Left lung (tissue), 4 donors: ENCODE measurements at regions not wholly inside any gene's neighbourhood (a gene's known extent, or its start where the extent isn't known, plus 50 kb on each side); places are given as distances from the start of the nearest gene placed in this dataset.

Experiments used
- ATAC-seq: fragments of 200-7000 bp; cut with Tn5 transposase; one replicate; pipeline ENCODE4 v1.9.1; 2020; ENCODE audit warnings: moderate library complexity
- DNase-seq, 4 donors: peaks; one replicate each; pipeline ENCODE4 v3.0.0-alpha.2; 2013 to 2020
- H3K27ac ChIP-seq, 2 donors: fragments of 200-600 bp; sonication (generic) in 1 of 2; one replicate each; pipeline versions ENCODE4 v1.5.0 to v1.8.0; 2020 to 2021
- H3K27me3 ChIP-seq, 2 donors: fragments of 200-600 bp; sonication (generic) in 1 of 2; one replicate each; pipeline versions ENCODE4 v1.5.0 to v1.8.0; 2020 to 2021
- H3K36me3 ChIP-seq, 2 donors: fragments of 200-600 bp; sonication (generic) in 1 of 2; one replicate each; pipeline versions ENCODE4 v1.5.0 to v1.8.0; 2020 to 2021
- H3K4me1 ChIP-seq, 2 donors: fragments of 200-600 bp; one replicate each; pipeline ENCODE4 v1.8.0; 2021
- H3K4me3 ChIP-seq, 2 donors: fragments of 200-600 bp; sonication (generic) in 1 of 2; one replicate each; pipeline versions ENCODE4 v1.5.0 to v1.8.0; 2020 to 2021; ENCODE audit warnings: mild to moderate bottlenecking in 1 of 2
- H3K9me3 ChIP-seq, 2 donors: fragments of 200-600 bp; sonication (generic) in 1 of 2; one replicate each; pipeline versions ENCODE4 v1.5.0 to v1.8.0; 2020 to 2021
- intact Hi-C, 2 donors: fragments of 100-400 bp; cut with DNase I; formaldehyde crosslinking; loops; one replicate each; pipeline versions ENCODE4 v1.11.2 to v1.14.2; 2022
- TF ChIP-seq, protein P1 (sequence below), 2 donors: fragments of 200-600 bp; sonication (generic) in 1 of 2; IDR thresholded peaks; one replicate each; pipeline versions ENCODE4 v1.5.0 to v1.8.0; 2021; ENCODE audit warnings: antibody characterized with exemption in 2 of 2
- donor health status: DM: no; HTN: yes; CAD: no.
- donor health status: DM: no; HTN: no; CAD: no.

DNA sequence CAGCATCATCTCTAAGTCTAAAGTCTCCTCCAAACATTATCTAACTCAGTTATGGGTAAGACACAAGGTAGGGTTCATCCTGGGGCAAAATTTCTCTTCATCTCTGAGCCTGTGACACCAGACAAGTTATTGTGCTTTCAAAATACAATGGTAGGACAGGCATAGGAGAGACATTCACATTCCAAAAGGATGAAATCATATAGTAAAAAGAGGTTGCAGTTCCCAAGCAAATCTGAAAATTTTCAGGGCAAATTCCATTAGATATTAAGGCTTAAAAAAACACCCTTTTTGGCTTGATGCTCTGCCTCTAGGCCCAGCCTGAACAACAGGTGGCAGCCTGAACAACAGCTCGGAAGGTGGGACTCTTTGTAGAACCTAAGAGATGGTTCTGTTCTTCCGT is 448.3 kb upstream of the SLIT2 start:
- Histone ChIP-seq H3K27me3 (no peaks in the 10 kb centered on the region), H3K36me3 (no peaks in the 10 kb centered on the region), H3K27ac (no peak overlapping the region), H3K9me3 (no peaks in the 10 kb centered on the region), H3K4me1 (peaks cover 0 to 4% of the 10 kb centered on the region in 2 donors), H3K4me3 (no peak overlapping the region)
- TF ChIP-seq, protein P1, sequence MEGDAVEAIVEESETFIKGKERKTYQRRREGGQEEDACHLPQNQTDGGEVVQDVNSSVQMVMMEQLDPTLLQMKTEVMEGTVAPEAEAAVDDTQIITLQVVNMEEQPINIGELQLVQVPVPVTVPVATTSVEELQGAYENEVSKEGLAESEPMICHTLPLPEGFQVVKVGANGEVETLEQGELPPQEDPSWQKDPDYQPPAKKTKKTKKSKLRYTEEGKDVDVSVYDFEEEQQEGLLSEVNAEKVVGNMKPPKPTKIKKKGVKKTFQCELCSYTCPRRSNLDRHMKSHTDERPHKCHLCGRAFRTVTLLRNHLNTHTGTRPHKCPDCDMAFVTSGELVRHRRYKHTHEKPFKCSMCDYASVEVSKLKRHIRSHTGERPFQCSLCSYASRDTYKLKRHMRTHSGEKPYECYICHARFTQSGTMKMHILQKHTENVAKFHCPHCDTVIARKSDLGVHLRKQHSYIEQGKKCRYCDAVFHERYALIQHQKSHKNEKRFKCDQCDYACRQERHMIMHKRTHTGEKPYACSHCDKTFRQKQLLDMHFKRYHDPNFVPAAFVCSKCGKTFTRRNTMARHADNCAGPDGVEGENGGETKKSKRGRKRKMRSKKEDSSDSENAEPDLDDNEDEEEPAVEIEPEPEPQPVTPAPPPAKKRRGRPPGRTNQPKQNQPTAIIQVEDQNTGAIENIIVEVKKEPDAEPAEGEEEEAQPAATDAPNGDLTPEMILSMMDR (IDR thresholded peaks at IDR 0.05): no peak
- DNase-seq: no peak
- no peak for ATAC-seq
- intact Hi-C loops: no loop called here

DNA sequence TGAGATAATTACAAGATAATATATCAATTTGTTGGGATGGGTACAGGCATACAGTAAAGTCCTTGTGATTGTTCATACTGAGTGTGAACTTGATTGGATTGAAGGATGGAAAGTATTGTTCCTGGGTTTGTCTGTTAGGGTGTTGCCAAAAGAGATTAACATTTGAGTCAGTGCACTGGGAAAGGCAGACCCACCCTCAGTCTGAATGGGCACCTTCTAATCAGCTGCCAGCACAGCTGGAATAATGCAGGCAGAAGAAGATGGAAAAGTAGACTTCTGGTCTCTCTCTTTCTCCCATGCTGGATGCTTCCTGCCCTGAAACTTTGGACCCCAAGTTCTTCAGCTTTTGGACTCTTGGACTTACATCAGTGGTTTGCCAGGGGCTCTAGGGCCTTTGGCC is 457.9 kb upstream of the SLIT2 start:
- Histone ChIP-seq H3K4me1 (no peaks in the 10 kb centered on the region), H3K36me3 (no peaks in the 10 kb centered on the region), H3K9me3 (no peaks in the 10 kb centered on the region), H3K27ac (no peak overlapping the region), H3K27me3 (no peaks in the 10 kb centered on the region), H3K4me3 (no peak overlapping the region)
- no peak for DNase-seq
- ATAC-seq: no peak
- intact Hi-C loops: no loop called here
- TF ChIP-seq, protein P1 (IDR thresholded peaks at IDR 0.05): no peak

DNA sequence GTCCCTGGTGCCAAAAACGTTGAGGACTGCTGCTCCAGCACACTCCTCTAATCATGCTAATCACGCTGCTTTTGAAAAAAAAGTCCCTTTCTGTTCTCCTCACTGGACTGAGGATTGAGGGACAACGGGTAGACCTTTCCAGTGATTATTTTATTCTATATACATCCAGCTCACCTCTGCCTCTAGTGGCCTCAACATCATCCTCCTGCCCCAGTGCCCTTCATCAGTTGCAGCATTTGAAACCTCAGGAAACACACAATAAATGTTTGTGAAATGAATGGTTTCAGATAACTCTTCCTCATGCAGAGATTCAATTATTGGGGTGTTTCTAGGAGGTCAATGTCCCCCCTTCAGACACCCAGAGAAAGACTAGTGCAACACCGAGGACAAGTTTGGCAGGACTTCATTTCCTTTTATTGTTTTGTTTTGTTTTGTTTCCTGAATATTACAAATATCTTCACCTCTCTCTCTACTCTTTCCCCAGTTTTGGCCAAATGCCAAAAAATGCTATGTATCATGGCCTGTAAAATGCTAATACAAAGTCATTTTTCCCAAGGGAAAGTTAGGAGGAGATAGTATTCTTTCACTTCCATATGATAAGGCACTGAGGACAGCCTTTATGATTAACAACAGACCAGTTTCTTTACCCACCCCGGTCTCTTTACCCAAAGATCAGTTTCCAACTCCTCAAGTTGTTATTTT is 460.1 kb upstream of the SLIT2 start:
- TF ChIP-seq, protein P1 (IDR thresholded peaks at IDR 0.05): no peak
- no peaks in the 10 kb centered on the region for H3K27me3 ChIP-seq
- no peaks in the 10 kb centered on the region for H3K4me1 ChIP-seq
- no peak for ATAC-seq
- intact Hi-C loops: no loop called here
- H3K36me3 ChIP-seq: no peaks in the 10 kb centered on the region
- no peak for DNase-seq
- H3K27ac ChIP-seq: no peak overlapping the region
- no peaks in the 10 kb centered on the region for H3K9me3 ChIP-seq
- no peak overlapping the region for H3K4me3 ChIP-seq

DNA sequence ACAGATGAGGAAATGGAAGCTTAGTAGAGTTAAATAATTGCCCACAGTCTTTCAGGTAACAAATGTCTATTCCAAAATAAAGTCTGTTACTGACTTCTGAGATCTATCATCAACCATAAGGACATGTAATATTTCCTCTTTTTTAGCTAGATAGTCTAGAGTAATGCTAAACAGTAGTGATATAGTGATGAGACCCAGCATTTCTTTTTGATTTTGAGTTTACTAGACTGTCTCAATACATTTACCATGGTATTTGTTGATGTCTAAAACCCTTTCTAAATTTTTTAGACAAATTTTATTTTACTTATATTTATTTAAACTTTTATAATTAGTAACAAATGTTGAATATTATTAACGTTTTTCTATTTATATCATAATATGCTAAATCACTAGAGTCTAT is 465.1 kb upstream of the SLIT2 start:
- Histone ChIP-seq H3K27ac (no peak overlapping the region), H3K27me3 (no peaks in the 10 kb centered on the region), H3K4me1 (no peaks in the 10 kb centered on the region), H3K4me3 (no peak overlapping the region), H3K9me3 (peaks cover 0 to 20% of the 10 kb centered on the region in 2 donors), H3K36me3 (no peaks in the 10 kb centered on the region)
- DNase-seq: no peak
- TF ChIP-seq, protein P1 (IDR thresholded peaks at IDR 0.05): no peak
- intact Hi-C loops: no loop called here
- no peak for ATAC-seq

DNA sequence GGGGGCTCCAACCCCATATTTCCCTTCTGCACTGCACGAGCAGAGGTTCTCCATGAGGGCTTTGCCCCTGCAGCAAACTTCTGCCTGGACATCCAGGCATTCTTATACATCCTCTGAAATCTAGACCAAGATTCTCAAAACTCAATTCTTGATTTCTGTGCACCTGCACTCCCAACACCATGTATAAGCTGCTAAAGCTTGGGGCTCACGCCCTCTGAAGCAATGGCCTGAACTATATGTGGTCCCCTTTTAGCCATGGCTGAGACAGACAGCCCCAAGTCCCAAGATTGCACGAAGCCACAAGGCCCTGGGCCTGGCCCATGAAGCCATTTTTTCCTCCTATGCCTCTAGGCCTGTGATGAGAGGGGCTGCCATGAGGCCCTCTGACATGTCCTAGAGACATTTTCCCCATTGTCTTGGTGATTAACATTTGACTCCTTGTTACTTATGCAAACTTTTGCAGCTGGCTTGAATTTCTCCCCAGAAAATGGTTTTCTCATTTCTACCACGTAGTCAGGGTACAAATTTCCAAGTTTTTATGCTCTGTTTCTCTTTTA is 468.0 kb upstream of the SLIT2 start:
- ATAC-seq: no peak
- TF ChIP-seq, protein P1 (IDR thresholded peaks at IDR 0.05): no peak
- no peaks in the 10 kb centered on the region for H3K27me3 ChIP-seq
- H3K27ac ChIP-seq: no peak overlapping the region
- H3K4me3 ChIP-seq: no peak overlapping the region
- H3K4me1 ChIP-seq: no peaks in the 10 kb centered on the region
- H3K9me3 ChIP-seq: peaks cover 0 to 20% of the 10 kb centered on the region in 2 donors
- intact Hi-C loops: no loop called here
- H3K36me3 ChIP-seq: no peaks in the 10 kb centered on the region
- DNase-seq: no peak
